ENCODE measurements at regions not wholly inside any gene's neighbourhood (a gene's known extent, or its start where the extent isn't known, plus 50 kb on each side); places are given as distances from the start of the nearest gene placed in this dataset.
A peak's percentile ranks its signal among the peaks of the same experiment; 100 is the strongest.

GRCh38 chr22:46097268-46097900 lies 52.9 kb upstream of the PPARA start:
- ChIA-PET CTCF (no interaction called here), POLR2A (no interaction called here)
- Histone ChIP-seq H3K4me3 (ENCODE audit: low read depth in 2 of 2, low read length in 2 of 2) (no peak overlapping the region), H3K9me3 (ENCODE audit: control insufficient read depth, insufficient read depth, low read depth, low read length) (no peaks in the 10 kb centered on the region), H3K27me3 (ENCODE audit: control insufficient read depth, insufficient read depth, low read length) (no peaks in the 10 kb centered on the region), H3K27ac (ENCODE audit: low read length) (peak overlapping the region; percentile 59), H3K36me3 (ENCODE audit: control insufficient read depth, insufficient read depth, low read length) (peaks cover 2% of the 10 kb centered on the region; the same call in 1 of the 2 replicates), H3K4me1 (ENCODE audit: control insufficient read depth, insufficient read depth, low read length) (peaks cover 80% of the 10 kb centered on the region)
- no peak for ATAC-seq
- BruUV-seq (replicated peaks) = no TSS peak
- intact Hi-C loops (cut with micrococcal nuclease; ENCODE audit: unreplicated experiment) = no loop called here
- DNase-seq (ENCODE audit: low read depth, low spot score) = no peak
- in situ Hi-C loops (cut with HindIII; ENCODE audit: low pct_unique_long_range_greater_than_20kb, low sequenced_read_pairs) = no loop called here
- TF ChIP-seq TCF7L2 (IDR thresholded peaks at IDR 0.05; ENCODE audit: low read depth, low read length) (no peak), CTCF (IDR thresholded peaks at IDR 0.05) (no peak), POLR2AphosphoS5 (IDR thresholded peaks at IDR 0.05; ENCODE audit: low read depth, low read length) (no peak)
- TF ChIP-seq, protein P1, sequence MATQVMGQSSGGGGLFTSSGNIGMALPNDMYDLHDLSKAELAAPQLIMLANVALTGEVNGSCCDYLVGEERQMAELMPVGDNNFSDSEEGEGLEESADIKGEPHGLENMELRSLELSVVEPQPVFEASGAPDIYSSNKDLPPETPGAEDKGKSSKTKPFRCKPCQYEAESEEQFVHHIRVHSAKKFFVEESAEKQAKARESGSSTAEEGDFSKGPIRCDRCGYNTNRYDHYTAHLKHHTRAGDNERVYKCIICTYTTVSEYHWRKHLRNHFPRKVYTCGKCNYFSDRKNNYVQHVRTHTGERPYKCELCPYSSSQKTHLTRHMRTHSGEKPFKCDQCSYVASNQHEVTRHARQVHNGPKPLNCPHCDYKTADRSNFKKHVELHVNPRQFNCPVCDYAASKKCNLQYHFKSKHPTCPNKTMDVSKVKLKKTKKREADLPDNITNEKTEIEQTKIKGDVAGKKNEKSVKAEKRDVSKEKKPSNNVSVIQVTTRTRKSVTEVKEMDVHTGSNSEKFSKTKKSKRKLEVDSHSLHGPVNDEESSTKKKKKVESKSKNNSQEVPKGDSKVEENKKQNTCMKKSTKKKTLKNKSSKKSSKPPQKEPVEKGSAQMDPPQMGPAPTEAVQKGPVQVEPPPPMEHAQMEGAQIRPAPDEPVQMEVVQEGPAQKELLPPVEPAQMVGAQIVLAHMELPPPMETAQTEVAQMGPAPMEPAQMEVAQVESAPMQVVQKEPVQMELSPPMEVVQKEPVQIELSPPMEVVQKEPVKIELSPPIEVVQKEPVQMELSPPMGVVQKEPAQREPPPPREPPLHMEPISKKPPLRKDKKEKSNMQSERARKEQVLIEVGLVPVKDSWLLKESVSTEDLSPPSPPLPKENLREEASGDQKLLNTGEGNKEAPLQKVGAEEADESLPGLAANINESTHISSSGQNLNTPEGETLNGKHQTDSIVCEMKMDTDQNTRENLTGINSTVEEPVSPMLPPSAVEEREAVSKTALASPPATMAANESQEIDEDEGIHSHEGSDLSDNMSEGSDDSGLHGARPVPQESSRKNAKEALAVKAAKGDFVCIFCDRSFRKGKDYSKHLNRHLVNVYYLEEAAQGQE (IDR thresholded peaks at IDR 0.05; ENCODE audit: insufficient read depth in 1 of 2, low read depth in 2 of 2, low read length in 1 of 2) = no peak

DNA sequence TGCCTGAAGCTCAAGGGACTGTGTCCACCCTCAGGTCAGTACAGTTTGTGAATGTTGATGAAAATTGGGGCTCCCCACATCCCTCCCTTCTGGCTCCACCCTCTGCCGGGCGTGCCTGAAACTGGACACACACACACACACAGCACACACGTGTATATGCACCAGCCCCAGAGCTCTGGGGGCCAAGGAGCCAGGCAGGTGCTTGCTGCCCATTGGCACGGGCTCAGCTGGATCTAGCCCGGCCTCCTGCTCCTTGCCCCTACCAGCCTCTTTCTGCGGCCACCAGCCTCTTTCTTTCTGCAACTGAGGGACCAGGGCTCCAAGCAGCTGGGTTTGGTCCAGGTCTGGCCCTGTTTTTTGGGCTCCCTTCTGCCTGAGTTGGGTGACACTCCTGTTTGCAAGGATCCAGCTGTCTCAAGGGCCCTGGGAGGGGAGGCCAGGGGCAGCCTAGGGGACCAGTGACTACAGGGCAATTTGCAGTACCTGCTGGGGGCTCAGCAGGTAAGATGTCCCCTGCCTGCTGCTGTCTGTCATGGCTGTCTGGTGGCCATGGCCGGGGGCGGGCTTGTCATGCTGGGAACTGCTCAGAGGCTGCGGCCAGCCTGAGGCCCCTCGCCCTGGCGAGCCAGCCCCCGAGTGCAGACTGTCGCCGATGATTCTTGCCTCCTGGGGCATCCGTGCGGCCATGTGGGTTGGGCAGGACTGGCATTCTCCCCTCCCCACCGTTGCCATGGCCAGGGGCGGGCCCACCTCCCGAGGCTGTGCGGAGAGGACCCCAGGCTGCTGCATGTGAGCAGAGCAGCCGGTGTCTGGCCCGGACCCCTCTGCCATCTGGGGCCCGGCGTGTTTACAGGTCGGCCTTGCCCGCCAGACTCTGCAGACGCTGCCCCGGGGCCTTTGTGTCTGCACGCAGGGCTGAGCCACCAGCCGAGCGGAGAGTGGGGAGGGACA lies 51.5 kb upstream of the PPARA start:
- no peak for TF ChIP-seq POLR2AphosphoS5 (IDR thresholded peaks at IDR 0.05; ENCODE audit: low read depth, low read length)
- TF ChIP-seq CTCF (IDR thresholded peaks at IDR 0.05) = no peak
- no peak for TF ChIP-seq TCF7L2 (IDR thresholded peaks at IDR 0.05; ENCODE audit: low read depth, low read length)
- TF ChIP-seq, protein P1 (IDR thresholded peaks at IDR 0.05; ENCODE audit: insufficient read depth in 1 of 2, low read depth in 2 of 2, low read length in 1 of 2) = no peak
- TF ChIP-seq SIN3A (IDR thresholded peaks at IDR 0.05; ENCODE audit: borderline replicate concordance, insufficient read depth, low read depth, low read length) = no peak
- no TSS peak for BruUV-seq (replicated peaks)
- Histone ChIP-seq H3K4me1 (ENCODE audit: control insufficient read depth, insufficient read depth, low read length) (peaks cover 81% of the 10 kb centered on the region), H3K9me3 (ENCODE audit: control insufficient read depth, insufficient read depth, low read depth, low read length) (no peaks in the 10 kb centered on the region), H3K4me3 (ENCODE audit: low read depth in 2 of 2, low read length in 2 of 2) (no peak overlapping the region), H3K27ac (ENCODE audit: low read length) (peak overlapping the region; percentile 65), H3K36me3 (ENCODE audit: control insufficient read depth, insufficient read depth, low read length) (peaks cover 2% of the 10 kb centered on the region; the same call in 1 of the 2 replicates), H3K27me3 (ENCODE audit: control insufficient read depth, insufficient read depth, low read length) (no peaks in the 10 kb centered on the region)
- POLR2A ChIA-PET = no interaction called here
- DNase-seq (ENCODE audit: low read depth, low spot score) = no peak
- intact Hi-C loops (cut with micrococcal nuclease; ENCODE audit: unreplicated experiment) = no loop called here
- in situ Hi-C loops (cut with HindIII; ENCODE audit: low pct_unique_long_range_greater_than_20kb, low sequenced_read_pairs) = no loop called here
- ATAC-seq = no peak
- CTCF ChIA-PET = no interaction called here

Data from Panc1 (cell line).